ENCODE measurements at regions not wholly inside any gene's neighbourhood (a gene's known extent, or its start where the extent isn't known, plus 50 kb on each side); places are given as distances from the start of the nearest gene placed in this dataset.

- TF ChIP-seq, protein P1, sequence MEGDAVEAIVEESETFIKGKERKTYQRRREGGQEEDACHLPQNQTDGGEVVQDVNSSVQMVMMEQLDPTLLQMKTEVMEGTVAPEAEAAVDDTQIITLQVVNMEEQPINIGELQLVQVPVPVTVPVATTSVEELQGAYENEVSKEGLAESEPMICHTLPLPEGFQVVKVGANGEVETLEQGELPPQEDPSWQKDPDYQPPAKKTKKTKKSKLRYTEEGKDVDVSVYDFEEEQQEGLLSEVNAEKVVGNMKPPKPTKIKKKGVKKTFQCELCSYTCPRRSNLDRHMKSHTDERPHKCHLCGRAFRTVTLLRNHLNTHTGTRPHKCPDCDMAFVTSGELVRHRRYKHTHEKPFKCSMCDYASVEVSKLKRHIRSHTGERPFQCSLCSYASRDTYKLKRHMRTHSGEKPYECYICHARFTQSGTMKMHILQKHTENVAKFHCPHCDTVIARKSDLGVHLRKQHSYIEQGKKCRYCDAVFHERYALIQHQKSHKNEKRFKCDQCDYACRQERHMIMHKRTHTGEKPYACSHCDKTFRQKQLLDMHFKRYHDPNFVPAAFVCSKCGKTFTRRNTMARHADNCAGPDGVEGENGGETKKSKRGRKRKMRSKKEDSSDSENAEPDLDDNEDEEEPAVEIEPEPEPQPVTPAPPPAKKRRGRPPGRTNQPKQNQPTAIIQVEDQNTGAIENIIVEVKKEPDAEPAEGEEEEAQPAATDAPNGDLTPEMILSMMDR (IDR thresholded peaks at IDR 0.05; ENCODE audit: poor library complexity, severe bottlenecking) = no peak
- TF ChIP-seq REST (IDR thresholded peaks at IDR 0.05; ENCODE audit: borderline replicate concordance) (no peak), EP300 (conservative IDR thresholded peaks at IDR 0.05; ENCODE audit: poor library complexity, severe bottlenecking) (no peak), MXI1 (conservative IDR thresholded peaks at IDR 0.05; ENCODE audit: poor library complexity, severe bottlenecking) (no peak), POLR2AphosphoS5 (IDR thresholded peaks at IDR 0.05) (no peak), EZH2 (IDR thresholded peaks at IDR 0.05; ENCODE audit: borderline replicate concordance, insufficient read depth, low read length, poor library complexity, severe bottlenecking) (no peak), RAD21 (conservative IDR thresholded peaks at IDR 0.05) (no peak)
Measured at GRCh38 chr1:866095-866494, 57.6 kb upstream of the SAMD11 start.

Data from neural cell (in vitro differentiated cells).